Omental fat pad (tissue), 3 donors: ENCODE measurements at regions not wholly inside any gene's neighbourhood (a gene's known extent, or its start where the extent isn't known, plus 50 kb on each side); places are given as distances from the start of the nearest gene placed in this dataset.

Experiments
- ATAC-seq: fragments of 150-250 bp; one replicate; pipeline ENCODE4 v1.9.1; 2016; ENCODE audit warnings: mild to moderate bottlenecking, moderate library complexity; ENCODE audit not compliant: low FRiP score
- DNase-seq: peaks from one replicate; pipeline ENCODE4 v3.0.0-alpha.2; 2019; ENCODE audit warnings: low spot score
- TF ChIP-seq, protein P1 (sequence below), 3 donors: fragments of 450-650 bp; IDR thresholded peaks; one replicate each; pipeline ENCODE4 v1.5.1; 2016 to 2017; ENCODE audit warnings: antibody characterized with exemption in 3 of 3, mild to moderate bottlenecking in 3 of 3, moderate library complexity in 2 of 3

DNA sequence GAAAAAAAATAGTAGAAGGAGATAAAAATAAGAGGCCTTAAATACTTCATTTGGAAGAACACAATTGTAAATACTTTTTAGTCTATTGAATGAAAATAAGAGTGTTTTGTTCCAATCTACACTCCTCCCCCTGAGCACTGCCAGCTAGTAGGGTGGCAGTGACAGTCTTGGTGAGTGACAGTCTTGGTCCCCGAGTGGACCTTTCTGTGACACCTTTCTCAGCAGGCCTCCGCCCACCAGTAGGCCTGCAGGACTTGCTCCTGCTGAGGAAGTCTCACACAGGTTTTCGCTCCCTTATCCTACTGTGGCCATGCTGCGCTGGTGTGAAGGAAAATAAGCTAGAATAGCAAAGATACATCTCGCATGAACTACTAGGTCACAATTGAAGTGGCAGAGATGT, 666.8 kb downstream of the NR4A2 start:
- no peak for ATAC-seq
- no peak for DNase-seq
- TF ChIP-seq, protein P1, sequence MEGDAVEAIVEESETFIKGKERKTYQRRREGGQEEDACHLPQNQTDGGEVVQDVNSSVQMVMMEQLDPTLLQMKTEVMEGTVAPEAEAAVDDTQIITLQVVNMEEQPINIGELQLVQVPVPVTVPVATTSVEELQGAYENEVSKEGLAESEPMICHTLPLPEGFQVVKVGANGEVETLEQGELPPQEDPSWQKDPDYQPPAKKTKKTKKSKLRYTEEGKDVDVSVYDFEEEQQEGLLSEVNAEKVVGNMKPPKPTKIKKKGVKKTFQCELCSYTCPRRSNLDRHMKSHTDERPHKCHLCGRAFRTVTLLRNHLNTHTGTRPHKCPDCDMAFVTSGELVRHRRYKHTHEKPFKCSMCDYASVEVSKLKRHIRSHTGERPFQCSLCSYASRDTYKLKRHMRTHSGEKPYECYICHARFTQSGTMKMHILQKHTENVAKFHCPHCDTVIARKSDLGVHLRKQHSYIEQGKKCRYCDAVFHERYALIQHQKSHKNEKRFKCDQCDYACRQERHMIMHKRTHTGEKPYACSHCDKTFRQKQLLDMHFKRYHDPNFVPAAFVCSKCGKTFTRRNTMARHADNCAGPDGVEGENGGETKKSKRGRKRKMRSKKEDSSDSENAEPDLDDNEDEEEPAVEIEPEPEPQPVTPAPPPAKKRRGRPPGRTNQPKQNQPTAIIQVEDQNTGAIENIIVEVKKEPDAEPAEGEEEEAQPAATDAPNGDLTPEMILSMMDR (IDR thresholded peaks at IDR 0.05), result no peak

DNA sequence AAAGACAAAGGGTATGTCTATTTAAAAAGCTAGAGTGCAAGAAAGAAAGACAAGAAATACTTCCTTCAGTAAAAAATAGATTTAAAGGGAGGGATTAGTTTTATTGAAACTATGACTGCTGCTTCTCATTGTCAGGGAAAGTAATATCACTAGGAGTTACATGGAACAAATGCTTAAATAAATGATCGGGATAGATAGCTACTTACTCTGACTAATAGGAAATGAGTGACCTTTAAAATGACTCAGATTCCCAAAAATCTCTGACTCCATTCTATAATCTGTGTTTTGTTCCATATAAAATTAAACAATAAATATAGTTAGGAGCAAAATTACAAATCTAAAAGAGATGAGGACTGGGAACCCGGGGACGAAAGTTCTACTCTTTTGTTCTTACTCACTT, 669.3 kb downstream of the NR4A2 start:
- no peak for ATAC-seq
- no peak for DNase-seq
- TF ChIP-seq, protein P1 (IDR thresholded peaks at IDR 0.05), result no peak

DNA sequence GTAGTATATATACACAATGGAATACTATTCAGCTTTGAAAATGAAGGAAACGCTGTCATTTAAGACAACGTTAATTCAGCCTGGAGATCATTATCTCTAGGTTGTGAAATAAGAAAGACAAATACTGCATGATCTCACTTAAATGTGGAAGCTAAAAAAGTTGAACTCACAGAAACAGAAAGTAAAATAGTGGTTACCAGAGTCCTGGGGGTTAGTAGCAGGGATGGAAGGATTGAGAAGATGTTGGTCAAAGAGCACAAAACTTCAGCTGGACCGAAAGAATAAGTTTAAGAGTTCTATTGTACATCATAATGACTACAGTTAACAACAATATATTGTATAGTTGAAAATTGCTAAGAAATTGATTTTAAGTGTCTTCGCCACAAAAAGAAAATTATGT, 670.3 kb downstream of the NR4A2 start:
- ATAC-seq (no peak), DNase-seq (no peak)
- TF ChIP-seq, protein P1 (IDR thresholded peaks at IDR 0.05), result no peak

DNA sequence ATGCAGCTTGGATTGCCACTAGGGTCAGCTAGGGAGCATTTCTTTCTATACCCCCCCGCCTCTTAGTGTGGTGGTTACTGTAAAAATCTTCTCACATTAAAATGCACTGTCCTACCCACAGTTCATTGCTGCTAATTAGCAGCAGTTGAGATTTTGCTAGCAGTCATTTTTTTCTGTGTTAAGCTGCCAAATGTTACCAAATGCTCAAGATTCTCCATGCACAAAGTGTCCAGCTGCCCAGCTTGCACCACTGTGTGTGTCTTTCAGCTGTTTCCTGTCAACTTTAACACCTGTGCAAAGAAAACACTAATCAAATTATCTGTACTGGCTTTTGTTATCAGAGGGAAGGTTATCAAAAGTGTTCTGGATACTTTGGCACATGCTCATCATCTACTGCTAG, 679.3 kb downstream of the NR4A2 start:
- TF ChIP-seq, protein P1 (IDR thresholded peaks at IDR 0.05), result no peak
- DNase-seq, result no peak
- no peak for ATAC-seq

DNA sequence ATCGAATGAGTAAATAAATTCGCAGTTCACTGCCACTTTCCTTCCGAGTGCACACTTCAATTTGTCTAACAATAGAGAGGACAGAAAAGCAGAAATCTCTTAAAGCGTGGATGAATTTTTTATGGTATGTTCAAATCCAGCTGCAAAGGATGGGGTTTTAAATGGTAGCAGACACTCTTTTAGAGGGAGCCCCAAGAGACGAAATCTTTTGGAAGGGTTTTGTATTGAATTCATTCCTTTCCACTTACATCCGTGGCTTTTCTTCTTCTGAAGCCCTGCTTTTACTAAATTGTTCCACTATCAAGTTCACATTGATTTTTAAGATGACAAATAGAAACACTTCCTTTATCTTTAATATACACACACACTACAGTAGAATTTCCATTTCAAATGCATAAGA, 680.7 kb downstream of the NR4A2 start:
- ATAC-seq (no peak), DNase-seq (no peak)
- TF ChIP-seq, protein P1 (IDR thresholded peaks at IDR 0.05), result no peak

DNA sequence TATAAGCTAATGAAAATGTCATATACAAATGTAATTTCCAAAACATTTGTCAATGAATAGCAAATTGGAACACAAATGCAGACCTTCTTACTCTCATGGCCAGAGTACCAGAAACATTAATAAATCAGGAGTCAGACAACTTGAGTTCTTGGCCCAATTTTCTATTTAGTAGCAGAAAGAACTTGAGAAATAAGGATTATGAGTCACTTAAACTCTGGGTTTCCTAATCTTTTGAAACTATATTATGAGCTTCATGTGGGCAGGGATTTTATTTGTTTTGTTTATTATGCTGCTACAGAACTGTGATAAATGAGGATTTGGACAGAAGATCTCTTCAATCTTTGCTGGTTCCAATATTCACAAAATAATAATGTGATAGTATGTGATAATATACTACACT, 686.7 kb downstream of the NR4A2 start:
- ATAC-seq (no peak), DNase-seq (no peak)
- TF ChIP-seq, protein P1 (IDR thresholded peaks at IDR 0.05), result no peak

DNA sequence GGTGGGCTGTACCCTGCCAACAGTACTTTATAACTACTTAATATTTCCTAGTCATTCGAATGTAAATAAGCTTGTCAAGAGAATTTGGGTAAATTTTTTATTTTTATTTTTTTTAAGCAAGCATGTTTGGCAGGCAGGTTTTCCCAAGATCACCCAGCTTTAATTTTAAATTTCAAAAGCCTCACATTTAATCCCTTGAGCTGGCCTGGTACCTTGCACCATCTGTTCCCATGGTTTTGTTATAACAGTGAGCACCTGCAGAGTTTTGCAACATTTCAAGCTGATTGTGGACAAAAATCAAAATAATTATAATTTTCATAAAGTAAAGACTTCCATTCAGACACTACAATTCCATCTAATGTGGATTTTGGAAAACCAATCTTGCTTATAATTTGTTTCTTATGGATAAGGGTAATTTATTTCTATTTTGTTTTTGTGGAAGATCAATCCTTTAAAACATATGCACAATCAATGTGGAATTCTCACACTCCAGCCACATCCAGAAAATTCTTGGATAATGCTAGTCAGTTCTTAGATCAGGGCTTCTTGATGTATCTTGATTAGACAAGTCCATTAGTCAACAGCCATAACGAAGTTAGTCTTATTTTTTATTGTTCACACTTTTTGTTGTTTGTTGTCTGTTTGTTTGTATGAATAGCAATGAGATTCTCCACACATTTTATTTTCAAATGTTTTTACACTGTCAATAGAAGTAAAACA, 689.3 kb downstream of the NR4A2 start:
- TF ChIP-seq, protein P1 (IDR thresholded peaks at IDR 0.05), result no peak
- ATAC-seq, result no peak
- no peak for DNase-seq
